ENCODE measurements at regions not wholly inside any gene's neighbourhood (a gene's known extent, or its start where the extent isn't known, plus 50 kb on each side); places are given as distances from the start of the nearest gene placed in this dataset.

DNA sequence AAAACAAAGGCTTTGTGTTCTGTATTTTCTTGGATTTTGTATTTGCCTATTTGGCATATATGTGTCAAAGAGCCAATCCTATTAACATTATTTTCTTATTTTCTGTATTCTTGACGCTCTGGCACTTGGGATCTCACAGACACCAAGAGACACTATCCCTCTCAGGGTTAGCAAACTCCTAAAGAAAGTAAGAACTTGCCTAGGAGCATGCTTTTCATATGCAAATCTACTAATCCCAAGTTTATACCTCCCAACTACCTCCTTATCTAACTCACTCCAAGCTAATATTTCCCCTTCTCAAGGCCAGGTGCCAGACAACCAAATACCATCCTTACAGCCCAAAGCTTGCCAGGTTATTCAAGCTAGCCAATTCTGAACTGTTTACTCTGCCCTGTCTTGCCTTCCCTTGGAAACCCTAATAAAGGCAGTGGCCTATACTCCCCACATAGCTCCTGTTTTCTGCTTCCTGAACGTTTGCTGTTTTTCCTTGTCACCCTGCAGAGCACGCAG is 455.4 kb upstream of the ANO3 start:
- DNase-seq (ENCODE audit: low read depth in 2 of 2) = no peak

DNA sequence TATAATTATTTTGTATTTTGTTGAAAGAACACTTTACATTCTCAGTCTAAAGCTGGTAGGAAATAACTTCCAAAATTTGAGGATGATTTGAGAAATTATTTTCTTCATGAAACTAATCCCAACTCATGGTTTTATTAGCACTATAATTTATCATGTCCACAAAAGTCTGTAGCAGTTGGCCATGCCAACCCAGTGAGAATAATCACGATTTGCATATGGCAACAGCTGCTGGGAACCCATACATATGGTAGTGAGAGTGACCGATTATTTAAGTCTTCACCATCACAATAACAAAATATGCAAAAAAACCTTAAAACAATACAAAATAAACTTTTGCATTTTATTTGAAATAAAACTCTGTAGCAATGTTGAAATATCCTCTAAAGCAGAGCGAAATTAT is 445.9 kb upstream of the ANO3 start:
- no peak for DNase-seq (ENCODE audit: low read depth in 2 of 2)

DNA sequence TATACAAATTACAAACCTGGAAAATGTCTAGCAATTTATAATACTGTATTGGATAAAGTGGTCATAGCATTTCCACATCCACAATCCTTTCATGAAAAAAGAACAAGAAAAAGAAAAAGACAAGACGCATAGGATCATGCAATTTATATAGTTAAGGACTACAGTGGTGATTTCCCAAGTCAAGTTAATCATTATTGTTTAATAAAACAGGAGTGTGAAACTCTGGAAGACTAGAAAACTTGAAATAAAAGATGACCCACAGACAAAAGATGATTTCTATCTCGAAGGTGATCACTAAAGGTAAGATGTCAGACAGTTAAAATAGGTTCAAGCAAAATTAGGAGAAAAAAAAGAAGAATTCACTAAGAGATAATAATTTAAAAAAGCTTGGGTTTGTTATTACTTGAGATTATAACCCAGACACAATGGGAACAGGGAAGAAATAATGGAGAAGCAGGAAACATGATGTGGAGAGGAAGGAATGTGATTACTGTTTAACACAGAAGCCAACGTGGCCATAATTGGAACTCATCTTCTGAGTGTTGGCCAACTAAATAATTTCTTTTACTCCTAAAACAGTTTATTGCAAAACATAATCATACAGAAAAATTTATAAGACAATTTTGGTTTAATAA is 441.2 kb upstream of the ANO3 start:
- DNase-seq (ENCODE audit: low read depth in 2 of 2) = no peak

DNA sequence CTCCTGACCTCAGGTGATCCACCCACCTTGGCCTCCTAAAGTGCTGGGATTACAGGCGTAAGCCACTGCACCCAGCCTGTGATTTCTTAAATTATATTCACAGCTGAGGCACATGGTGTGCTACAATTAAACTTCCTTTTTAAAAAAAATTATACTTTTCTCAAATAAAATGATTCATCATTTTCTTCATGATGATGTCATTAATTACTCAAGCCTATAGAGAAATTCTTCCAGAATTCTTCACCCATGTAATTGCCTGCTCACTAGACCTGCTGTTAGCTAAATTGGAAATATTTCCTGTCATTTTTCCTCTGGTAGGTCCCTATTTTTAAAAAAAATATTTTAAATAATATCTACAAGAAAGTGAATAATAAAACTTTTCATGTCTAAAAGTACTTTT is 440.0 kb upstream of the ANO3 start:
- DNase-seq (ENCODE audit: low read depth in 2 of 2) = no peak

DNA sequence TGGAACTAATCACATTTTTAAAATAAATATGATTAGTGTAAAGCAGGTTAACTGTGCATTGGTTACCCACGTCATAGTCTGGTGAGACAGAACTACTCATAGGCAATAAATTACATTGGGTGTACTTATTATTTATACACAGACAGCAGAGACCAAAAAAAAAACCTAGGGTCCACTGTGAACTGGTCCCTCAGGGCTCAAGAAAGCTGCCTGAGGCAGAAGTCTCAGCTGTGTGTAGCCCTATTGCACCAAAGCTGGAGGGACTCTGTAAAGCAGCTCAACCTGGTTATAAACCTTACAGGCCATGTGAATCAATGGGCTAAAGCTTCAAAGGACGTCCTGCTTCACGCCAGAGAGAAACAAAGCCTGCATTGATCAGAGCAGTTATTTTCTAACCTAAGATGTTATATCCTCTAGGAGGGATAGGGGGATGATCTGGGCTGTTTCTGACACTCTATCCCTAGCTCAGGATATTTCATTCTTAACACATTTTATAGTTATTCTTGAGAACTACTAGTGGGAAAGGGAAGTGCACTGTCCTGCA is 432.2 kb upstream of the ANO3 start:
- DNase-seq (ENCODE audit: low read depth in 2 of 2) = no peak

DNA sequence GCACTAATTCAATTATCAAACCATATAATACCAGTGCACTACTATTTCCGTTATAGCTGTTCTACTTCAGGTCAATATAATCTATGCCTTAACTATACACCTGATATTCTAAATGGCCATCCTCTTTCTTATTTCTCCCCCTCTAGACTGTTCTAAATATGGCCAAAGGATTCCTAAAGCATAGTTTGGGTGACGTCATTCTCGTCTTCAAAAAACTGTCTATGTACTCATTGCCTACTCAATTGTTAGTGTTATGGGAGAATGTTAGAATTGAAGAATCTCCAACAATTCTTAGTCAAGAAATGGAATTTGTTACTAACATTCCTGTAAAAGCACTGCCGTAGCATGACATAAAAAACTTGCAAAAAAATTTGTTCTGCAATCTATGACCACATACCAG is 431.1 kb upstream of the ANO3 start:
- no peak for DNase-seq (ENCODE audit: low read depth in 2 of 2)

DNA sequence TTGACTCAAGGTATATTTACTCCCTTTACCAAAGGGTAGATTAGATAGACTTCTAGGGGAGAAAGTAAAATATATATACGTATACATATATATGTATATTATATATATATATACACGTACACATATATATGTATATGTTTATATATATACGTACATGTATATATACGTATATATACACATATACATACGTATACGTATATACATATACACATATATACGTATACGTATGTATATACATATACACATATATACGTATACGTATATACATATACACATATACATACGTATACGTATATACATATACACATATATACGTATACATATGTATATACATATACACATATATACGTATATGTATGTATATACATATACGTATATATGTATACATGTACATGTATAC is 430.5 kb upstream of the ANO3 start:
- no peak for DNase-seq (ENCODE audit: low read depth in 2 of 2)

DNA sequence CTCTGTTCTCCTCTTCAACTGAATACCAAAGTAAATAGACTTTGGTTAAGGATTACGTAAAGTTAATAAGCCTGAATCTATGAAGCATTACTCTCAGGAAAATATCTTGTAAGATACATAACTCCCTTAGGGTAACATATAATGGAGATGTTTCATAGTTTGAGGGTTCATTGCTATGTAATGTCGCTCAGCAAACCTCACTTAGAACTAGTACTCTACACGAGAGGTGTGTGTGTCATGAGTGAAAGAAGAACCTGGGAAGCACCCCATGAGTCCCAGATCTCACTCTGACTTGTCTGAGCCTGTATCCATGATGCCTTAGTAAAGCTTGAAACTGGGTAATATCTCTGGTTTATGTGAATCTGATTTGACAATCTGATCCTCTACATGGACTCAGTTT is 429.5 kb upstream of the ANO3 start:
- DNase-seq (ENCODE audit: low read depth in 2 of 2) = no peak

DNA sequence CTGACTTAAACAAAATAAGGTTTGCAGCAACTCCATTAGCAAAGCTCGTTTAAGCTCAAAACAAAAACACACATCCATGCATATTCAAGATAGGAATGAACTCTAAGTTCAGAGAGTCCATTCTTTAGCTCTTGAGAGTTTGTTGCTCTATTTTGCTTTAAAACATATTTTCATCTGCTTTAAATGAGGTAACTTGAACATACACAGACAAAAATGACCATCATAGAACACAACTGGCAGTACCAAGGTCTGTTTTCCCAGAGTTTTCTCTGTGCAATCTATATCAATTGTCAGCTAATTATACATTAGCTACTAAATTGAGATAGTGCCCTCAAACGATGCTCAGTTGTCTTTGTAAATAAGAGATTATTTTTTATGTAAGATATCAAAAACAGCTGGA is 423.2 kb upstream of the ANO3 start:
- no peak for DNase-seq (ENCODE audit: low read depth in 2 of 2)

DNA sequence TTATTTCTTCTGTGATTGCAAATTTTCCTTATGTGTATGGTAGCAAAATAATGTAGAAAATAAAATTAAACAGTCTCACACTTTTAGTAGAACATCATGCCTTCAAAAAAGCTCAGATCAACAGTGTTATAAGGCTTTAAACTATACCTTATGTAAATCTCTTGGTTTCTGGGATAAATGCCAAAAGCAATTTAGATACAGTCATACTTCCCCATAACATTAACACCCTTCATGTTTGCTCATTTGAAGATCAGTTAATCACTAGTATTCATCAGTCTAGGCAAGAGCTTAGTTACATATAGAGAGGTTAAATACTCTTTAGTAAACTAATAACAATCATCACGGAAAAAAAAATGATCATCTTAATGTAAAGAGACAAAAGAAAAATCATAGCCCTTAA is 421.8 kb upstream of the ANO3 start:
- DNase-seq (ENCODE audit: low read depth in 2 of 2) = no peak

DNA sequence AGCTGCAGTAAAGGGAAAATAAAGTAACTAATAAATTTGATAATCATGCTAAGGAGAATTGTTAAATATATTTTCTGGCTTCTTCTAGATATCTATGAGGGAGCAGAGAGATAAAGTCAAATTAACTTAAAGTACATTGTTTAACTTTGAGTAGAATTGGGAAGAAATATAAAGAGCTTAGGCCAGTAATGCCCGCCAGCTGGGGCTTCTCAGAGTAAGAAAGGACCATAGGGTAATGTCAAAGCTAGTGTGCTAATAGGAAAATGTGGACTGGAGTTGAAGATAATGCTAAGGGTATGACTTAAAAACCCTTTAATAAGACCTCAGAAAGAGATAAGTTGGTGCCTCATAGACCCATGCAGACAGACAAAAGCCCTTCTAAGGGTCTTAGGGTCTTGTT is 411.6 kb upstream of the ANO3 start:
- no peak for DNase-seq (ENCODE audit: low read depth in 2 of 2)

DNA sequence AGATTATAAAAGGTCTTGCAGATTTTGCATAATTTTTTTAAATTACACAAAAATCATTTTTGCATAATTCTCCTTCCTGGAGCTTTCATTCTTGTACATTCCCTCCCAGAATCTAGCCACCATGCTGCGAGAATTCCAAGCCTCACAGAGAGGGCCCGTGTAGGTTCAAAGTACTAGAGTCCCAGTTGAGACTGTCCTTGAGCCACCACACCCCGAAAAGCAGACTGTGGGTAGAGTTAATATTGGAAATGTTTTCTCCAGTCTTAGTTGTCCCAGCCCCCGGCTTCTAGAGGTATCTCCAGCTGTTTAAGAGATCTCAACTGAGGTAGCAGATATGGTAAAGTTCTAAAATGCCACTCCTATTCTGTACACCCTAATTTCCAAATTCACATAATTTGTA is 407.3 kb upstream of the ANO3 start:
- DNase-seq (ENCODE audit: low read depth in 2 of 2) = no peak

DNA sequence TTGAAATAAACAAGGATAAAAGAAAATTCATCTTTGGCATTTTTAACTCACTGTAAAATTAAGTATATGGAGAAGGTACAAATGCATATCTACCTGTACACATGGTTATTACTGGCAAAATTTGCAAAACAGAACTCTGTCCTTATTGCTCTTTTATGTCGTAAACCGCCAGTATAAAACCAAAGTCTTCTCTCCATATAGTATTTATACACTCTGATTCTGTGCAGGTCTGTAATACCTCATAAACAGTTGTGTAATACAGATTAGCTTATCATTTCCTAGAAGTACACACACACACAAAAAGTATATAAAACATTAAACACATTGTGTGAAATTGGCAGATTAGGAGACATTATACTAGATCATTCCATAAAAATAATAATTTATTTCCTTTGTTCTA is 406.6 kb upstream of the ANO3 start:
- no peak for DNase-seq (ENCODE audit: low read depth in 2 of 2)

DNA sequence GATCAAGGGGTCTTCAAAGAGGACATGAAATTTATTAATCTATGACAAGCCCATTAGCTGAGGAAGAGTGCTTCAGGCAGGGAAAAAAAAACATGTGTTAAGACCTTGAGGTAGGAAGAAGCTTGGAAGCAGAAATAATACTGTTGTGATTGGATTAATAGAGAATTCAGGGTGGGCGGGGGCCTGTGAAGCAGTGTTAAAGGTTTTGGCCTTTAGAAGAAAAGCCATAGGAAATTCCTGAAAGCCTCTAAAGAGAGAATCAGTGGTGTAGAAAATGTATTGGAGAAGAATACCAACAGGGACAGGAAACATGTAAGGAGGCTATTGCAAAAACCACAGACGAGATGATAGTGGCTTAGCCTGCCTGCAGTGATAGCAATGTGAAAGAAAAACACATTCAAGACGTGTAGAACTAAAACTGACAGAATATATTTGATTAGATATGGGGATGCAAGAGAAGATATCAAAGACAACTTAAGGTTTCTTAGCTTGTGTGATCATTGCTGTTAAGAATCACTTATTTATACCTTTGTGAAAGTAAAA is 404.4 kb upstream of the ANO3 start:
- DNase-seq (ENCODE audit: low read depth in 2 of 2) = no peak

DNA sequence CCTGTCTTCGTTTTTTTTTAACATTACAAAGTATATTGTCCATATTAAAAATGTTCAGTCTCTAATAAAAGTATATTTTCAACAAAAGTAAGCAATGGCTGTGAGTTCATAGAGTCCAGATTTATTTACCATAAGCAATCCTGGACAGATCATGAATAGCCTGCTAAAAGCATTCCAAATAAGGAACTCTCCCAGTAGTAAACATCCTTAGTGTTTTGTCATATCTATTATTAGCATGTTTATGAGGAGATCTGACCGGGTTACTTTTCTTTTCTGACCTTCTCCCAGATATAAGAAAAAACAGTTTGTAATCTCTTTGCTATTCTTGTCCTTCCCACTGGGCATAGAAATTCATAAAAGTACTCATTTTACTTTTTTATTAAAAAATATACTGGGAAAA is 403.9 kb upstream of the ANO3 start:
- no peak for DNase-seq (ENCODE audit: low read depth in 2 of 2)

DNA sequence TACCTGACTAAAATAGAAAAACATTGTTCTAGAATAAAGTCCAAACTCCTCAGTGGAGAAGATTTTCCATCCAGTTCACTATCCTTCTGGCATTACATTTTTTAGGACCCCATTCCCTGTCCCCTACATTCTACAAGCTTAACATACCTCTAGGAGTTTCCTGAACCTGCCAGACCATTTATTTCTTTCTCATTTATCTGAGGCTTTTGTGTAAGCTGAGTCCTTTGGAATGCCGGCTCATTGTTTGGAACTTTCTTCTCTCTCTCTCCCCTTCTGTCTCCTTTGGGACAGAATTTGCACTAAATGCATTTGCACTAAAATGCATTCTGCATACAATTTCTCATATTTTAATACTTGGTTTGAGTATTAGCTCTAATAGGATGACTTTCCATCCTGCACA is 393.0 kb upstream of the ANO3 start:
- DNase-seq (ENCODE audit: low read depth in 2 of 2) = no peak

DNA sequence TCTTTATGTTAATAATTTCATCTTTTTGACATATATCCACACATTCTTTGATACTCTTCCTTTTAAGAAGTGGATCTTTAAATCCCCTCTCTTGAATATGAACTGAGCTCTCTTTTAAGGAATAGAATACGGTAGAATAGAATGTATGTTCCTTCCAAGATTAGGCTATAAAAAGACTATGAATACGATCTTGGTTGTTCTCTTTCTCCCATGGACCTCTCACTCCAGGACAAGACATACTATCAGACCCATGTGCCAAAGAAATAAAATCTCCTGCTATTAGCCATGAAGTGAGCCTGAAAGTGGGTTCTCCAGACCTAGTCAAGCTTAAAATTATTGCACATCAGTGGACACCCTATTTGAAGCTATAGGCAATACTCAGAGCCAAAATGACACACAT is 392.2 kb upstream of the ANO3 start:
- DNase-seq (ENCODE audit: low read depth in 2 of 2) = no peak

DNA sequence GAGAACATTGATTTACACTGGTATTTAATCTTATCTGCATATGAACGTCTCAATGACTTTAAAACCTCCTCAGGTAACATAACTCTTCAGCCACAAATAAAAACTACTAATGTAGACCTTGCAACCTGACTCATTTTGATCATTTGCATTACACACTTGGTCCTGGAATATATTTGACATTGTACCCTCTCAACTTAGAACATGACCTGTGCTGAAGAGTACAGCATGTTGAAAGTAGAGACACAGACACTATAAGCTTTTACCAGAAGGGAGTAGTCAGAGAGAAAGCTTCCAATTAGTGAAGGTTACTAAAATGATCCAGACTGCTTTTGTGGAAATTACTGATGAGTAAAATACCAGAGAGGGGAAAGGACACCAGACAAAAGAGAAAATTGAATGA is 390.6 kb upstream of the ANO3 start:
- no peak for DNase-seq (ENCODE audit: low read depth in 2 of 2)

DNA sequence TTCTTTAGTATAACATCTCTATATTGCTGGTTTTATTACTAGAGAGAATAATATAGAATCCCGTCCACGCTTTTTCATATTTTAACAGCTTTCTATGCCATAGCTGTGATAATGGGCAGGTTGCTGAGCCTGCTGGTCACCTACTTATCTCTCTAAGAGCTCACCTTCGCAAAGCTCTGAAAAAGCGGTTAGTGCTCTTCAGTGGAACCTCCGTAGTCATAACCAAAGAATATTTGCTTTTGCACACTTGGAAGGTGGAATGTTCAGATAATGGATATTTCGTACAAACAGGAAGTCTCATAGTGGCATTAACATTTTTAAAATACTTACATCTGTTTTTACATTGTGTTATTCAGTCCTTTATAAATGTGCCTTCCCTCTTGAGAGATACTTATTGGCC is 388.9 kb upstream of the ANO3 start:
- no peak for DNase-seq (ENCODE audit: low read depth in 2 of 2)

DNA sequence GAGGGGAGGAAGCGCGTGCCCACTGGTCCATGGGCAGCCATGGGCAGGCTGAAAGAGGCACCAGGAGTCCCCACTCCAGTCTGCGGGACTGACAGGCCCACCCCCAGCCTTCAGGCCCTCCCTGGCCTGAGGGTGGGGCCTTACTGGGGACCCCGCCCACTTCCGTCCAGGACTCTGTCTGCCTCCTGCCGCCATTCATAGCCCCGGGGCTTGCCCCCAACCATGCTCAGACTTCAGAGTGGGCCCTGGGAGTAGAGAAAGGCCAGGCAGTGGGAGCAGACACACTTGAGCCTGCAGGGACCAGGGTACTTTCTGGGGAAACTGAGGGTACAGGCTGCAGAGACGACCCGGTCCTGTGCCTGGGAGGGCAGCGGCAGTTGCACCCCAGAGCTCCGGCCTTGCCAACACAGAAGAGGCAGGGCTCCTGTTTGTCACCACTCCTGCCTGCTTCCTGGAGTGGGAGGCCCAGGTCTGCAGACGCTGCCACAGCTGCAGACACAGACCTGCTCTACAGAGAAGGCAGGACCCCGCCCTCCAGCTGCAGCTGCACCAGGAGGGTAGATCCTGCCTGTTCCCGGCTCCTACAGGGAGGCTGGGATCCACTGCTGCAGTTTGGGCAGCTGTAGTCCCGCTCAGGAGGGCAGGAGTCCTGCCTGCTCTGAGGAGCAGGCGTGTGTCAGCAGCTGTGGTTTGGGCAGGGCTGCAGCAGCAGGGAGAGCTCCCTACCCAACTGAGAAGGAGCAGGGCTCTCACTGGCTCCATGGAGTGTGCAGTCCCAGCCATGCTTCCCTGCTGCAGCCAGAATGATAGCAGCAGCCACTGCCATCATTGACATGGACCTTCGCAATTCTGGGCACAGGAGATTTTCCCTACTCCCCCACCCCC is 387.9 kb upstream of the ANO3 start:
- no peak for DNase-seq (ENCODE audit: low read depth in 2 of 2)

DNA sequence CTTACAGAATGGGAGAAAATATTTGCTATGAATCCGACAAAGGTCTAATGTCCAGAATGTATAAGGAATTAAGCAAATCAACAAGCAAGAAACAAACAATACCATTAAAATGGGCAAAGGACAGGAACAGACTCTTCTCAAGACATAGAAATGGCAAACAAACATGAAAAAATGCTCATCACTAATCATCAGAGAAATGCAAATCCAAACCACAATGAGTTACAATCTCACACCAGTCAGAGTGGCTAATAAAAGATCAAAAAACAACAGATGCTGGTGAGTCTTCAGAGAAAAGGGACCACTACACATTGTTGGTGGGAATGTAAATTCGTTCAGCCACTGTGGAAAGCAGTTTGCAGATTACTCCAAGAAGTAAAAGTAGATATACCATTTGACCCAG is 382.0 kb upstream of the ANO3 start:
- no peak for DNase-seq (ENCODE audit: low read depth in 2 of 2)

DNA sequence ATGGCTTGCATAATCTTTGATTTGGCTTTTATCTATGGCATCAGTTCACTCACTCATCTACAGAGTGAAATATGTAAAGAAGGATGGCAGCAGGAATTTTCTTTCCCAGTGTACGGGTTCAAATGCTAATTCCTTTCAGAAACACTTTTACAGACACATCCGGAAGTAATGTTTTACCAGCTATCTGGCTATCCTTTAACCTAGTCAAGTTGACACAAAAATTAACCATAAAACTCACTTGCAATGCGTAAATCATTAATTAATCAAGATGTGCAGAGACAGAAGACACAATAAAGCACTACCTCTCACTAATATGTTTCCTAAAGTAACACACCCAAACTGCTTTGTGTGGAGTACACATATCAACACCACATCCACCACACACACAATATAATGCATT is 378.9 kb upstream of the ANO3 start:
- no peak for DNase-seq (ENCODE audit: low read depth in 2 of 2)

DNA sequence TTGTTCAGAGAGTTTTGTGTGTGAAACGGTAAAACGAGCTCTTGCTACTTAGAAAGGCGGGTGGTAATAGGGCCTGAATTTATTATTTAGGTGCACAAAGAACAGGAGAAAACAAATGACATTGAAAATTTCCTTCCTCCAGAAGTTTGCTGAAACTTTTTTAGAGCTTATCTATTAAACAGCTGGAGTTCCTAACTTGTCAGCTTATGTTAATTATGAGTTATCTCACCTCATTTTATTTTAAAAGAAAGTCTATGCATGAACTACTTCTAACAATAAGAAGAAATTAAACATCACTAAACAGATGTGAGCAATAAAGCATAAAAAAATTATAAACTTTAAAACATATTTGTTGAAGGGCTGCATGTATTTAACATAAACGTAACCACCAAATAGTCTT is 373.9 kb upstream of the ANO3 start:
- no peak for DNase-seq (ENCODE audit: low read depth in 2 of 2)
